Stimulated activated CD4-positive, alpha-beta T cell treated with anti-CD3 and anti-CD28 coated beads, Interleukin-1b, Interleukin-23, amount 100 ng/mL, for 48 hours (primary cell): ENCODE measurements at regions not wholly inside any gene's neighbourhood (a gene's known extent, or its start where the extent isn't known, plus 50 kb on each side); places are given as distances from the start of the nearest gene placed in this dataset.

Experiments used
- DNase-seq: peaks from one replicate; pipeline ENCODE4 v3.0.0-alpha.2; 2020

- DNase-seq: no peak
Measured at GRCh38 chr4:38567457-38567856, 96.5 kb upstream of the KLF3 start.

- no peak for DNase-seq
Measured at GRCh38 chr4:38568768-38569167, 95.2 kb upstream of the KLF3 start.

DNA sequence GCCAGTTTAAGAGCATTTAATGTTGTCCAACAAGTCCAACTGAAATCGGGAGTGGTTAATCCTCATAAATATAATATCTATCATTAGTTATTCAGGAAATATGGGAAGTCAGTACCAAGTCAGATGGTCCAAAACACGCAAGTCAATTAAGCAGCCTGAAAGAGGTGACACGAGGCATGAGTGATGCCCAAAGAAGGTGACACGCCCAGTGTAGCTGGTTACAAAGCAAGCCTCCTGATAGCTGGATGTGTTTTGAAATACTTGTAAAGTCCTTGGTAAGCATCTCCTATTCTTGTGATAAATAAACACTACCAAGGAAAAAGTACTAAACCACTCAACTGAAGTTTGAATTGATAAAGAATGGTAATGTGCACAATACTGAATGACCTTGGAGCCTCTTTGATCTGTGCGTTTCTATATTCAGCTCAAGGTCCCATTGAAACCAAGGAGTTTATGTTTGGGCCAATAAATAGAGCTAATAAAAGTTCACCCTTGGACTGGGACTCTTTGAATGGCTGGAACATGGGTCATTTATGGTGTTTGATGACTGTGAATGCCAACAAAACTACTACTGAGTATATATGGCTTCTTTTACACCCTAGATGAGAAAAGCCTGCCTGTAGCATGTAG lies 93.2 kb upstream of the KLF3 start:
- DNase-seq: no peak

GRCh38 chr4:38572793-38573192 lies 91.2 kb upstream of the KLF3 start:
- DNase-seq: no peak

DNA sequence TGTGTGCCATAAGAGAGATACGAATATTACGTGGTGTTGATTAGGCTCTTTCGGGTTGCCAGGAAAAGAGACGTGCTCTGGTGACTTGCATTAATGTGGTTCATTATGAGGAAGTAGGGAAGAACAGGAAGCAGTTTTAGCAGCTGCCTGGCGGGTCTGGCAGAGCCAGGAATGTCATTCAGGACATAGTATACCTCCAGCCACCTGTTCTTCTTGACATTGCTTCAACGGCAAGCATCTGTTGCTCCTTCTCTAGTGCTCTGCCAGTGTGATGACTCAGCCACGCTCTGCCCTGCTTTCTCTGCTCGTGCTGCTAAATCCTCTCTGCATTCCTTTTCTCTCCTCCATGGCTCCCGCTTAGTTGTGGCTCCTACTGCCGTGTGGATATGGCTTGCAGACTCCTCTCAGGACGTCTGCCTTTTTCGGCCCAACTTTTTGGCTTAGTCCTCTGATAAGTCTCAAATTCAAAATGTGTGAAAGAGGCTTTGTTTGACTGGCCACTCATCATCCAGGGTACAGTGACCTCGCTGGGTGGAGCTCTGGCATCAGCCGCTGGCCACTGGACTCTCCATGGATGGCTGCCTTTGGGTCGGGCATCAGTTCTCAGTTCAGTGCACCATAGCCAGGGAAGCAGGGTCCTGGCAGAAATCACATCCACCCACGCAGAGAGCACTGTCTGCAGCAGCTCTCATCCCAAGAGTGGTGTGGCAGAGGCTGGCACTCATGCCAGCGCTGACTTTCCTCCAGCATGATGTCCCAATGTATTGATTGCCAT lies 89.3 kb upstream of the KLF3 start:
- DNase-seq: no peak

- DNase-seq: no peak
Measured at GRCh38 chr4:38576767-38577166, 87.2 kb upstream of the KLF3 start.

DNA sequence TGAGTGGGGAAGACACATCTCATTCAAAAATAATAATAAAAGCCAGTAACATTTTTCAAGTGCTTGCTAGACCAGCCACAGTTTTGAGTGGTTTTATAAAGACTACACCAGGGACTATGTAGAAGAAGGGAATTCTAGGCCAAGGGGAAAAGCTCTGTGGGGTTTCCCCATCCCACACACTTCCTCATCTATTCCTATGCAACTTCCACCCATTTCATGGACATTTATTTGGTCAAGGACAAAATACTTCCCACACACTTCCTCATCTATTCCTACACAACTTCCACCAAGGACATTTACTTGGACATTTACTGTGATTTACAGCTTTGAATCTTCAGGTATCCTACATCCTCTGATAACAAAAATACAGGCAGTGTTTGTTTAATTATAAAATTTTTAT lies 86.5 kb upstream of the KLF3 start:
- DNase-seq: no peak

GRCh38 chr4:38581426-38582106 lies 82.4 kb upstream of the KLF3 start:
- DNase-seq: no peak

GRCh38 chr4:38582445-38582844 lies 81.6 kb upstream of the KLF3 start:
- no peak for DNase-seq

DNA sequence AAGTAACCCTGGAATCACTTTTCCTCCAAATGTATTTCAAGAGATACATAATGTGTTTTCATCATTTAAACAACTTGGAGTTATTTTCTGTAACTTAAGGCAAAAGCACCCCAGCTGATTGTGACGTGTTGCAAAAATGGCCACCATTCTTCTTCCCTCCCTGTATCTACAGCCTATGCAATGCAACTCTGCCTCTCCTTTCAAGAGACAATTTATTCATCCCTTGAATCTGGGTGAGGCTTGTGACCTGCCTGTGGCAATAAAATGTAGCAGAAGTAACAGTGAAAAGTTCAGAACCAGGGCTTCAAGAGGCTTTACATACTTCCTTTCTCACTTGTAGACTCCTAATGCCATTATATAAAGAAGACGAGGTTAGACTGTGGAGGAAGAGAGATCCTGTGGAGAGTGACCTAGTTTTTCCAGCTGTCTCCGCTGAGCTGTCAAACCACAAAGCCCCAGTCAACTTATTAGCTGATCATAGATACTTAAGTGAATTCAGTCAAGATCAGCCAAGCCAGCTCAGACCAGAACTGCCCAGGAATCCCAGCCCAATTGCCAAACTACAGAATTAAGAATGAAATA lies 81.0 kb upstream of the KLF3 start:
- DNase-seq: peak; percentile 24

DNA sequence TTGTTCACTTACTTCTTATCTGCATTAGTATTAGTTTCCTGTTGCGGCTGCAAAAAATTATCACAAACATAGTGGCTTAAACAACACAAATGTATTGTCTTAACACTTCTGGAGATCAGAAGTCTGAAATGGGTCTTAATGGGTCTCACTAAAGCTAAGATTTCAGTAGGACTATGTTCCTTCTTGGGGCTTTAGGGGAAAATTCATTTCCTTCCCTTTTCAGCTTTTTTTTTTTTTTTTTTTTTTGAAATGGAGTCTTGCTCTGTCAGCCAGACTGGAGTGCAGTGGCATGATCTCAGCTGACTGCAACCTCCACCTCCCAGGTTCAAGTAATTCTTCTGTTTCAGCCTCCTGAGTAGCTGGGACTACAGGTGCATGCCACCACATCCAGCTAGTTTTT lies 78.1 kb upstream of the KLF3 start:
- no peak for DNase-seq

- DNase-seq: no peak
Measured at GRCh38 chr4:38587106-38587505, 76.9 kb upstream of the KLF3 start.

GRCh38 chr4:38590046-38590445 lies 74.0 kb upstream of the KLF3 start:
- DNase-seq: no peak

GRCh38 chr4:38591617-38592337 lies 72.2 kb upstream of the KLF3 start:
- no peak for DNase-seq

- DNase-seq: no peak
Measured at GRCh38 chr4:38598489-38598888, 65.5 kb upstream of the KLF3 start.

DNA sequence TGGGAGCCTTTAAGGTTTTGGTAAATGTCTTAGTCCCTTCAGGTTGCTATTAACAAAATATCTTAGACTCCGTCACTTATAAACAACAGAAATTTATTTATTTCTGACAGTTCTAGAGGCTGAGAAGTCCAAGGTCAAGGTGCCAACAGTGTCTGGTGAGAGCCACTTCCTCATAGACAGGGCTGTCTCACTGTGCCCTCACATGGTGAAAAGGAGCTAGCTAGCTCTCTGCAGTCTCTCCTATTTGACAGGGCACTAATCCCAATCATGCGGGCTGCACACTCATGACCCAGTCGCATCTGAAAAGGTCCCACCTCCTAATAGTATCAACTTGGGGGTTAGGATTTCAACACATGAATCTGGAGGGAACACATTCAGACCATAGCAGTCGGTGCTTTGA lies 63.4 kb upstream of the KLF3 start:
- DNase-seq: no peak

GRCh38 chr4:38601244-38601915 lies 62.6 kb upstream of the KLF3 start:
- no peak for DNase-seq

GRCh38 chr4:38601916-38602291 lies 62.1 kb upstream of the KLF3 start:
- no peak for DNase-seq

DNA sequence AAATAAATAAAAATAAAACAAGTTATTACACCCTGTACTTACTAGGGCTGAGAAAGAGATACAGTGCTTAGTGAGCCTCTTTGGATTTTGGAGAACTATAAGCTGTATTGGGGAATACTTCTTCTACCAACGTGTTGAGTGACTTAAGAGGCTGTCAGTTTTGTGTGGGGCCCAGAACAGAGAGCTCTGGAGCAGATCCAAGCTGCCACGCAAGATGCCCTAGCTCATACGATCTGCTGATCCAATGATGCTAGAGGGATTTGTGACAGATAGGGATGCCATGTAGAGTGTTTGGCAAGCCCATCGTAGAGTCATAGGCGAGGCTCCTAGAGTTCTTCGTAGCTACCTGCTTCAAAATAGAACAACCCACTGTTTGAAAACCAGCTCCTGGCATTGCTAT lies 60.3 kb upstream of the KLF3 start:
- DNase-seq: no peak

GRCh38 chr4:38605181-38605752 lies 58.7 kb upstream of the KLF3 start:
- no peak for DNase-seq

DNA sequence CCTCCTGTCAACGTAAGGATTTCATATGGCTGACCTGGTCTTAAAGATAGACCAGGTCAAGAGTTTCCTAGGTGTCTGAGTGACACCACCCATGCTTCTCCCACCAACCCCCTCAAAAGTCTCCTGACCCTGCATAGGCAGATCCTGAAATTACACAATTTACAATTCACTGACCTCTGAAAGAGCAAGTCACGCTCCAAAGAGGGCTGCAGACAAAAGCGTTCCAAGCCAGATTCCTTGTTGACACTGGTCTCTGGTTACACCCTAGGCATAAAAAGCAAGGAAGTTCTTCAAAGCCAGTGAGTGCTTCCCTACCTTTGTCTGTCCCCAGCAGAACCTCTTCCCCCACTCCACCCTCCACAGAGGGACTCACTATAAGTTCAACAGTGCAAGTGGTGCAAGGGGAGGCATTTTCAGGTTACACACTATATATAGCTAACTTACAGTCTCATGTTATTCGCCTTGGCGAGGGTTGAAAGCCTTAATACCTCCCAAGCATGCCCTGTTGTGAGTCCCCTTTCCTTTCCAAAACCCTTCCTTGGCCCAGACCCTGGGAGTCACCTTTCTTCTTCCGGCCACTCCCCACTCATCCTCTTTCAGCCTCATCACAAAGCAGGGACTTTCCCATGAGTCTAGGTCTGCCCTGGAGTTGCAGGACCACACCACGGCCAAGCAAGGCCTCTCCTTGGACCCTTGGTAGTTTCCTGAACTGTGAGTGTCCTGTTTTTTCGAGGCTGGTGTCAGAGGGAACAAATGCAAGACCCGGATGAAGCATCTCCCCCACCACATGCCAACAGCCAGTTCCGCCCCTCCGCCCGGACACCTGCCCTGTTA lies 58.0 kb upstream of the KLF3 start:
- no peak for DNase-seq

- DNase-seq: no peak
Measured at GRCh38 chr4:38606587-38606905, 57.5 kb upstream of the KLF3 start.
